ENCODE measurements at regions not wholly inside any gene's neighbourhood (a gene's known extent, or its start where the extent isn't known, plus 50 kb on each side); places are given as distances from the start of the nearest gene placed in this dataset.

DNA sequence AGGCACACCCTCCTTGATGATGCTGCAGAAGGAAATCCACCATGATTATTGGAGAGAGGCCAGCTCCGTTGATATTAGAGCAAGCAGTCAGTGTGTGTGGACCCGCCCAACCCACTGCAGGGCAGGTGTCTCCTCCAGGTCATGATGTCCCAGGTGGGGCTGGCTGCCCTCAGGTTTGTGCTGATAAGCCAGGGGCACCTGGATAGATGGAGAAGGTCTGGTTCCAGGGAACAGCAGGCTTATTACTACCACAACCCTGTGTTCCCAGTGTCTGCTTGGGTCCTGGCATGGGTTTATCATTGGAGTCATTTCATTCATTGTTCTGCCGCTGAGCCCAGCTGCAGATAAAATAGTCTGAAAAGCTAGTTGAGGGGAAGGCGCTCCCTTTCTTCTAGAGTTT, 181.1 kb upstream of the NECTIN1 start:
- DNase-seq (ENCODE audit: low spot score) (no peak), ATAC-seq (ENCODE audit: insufficient number of reproducible peaks, low FRiP score, low read depth) (no peak)
- Histone ChIP-seq H3K27ac (no peak overlapping the region), H3K4me1 (ENCODE audit: control insufficient read depth in 1 of 2, low read depth in 2 of 2) (no peaks in the 10 kb centered on the region), H3K36me3 (no peaks in the 10 kb centered on the region), H3K4me3 (no peak overlapping the region), H3K27me3 (replicated peaks; ENCODE audit: insufficient read depth) (no peaks in the 10 kb centered on the region), H3K9me3 (no peaks in the 10 kb centered on the region)
- TF ChIP-seq, protein P1, sequence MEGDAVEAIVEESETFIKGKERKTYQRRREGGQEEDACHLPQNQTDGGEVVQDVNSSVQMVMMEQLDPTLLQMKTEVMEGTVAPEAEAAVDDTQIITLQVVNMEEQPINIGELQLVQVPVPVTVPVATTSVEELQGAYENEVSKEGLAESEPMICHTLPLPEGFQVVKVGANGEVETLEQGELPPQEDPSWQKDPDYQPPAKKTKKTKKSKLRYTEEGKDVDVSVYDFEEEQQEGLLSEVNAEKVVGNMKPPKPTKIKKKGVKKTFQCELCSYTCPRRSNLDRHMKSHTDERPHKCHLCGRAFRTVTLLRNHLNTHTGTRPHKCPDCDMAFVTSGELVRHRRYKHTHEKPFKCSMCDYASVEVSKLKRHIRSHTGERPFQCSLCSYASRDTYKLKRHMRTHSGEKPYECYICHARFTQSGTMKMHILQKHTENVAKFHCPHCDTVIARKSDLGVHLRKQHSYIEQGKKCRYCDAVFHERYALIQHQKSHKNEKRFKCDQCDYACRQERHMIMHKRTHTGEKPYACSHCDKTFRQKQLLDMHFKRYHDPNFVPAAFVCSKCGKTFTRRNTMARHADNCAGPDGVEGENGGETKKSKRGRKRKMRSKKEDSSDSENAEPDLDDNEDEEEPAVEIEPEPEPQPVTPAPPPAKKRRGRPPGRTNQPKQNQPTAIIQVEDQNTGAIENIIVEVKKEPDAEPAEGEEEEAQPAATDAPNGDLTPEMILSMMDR (IDR thresholded peaks at IDR 0.05): no peak

DNA sequence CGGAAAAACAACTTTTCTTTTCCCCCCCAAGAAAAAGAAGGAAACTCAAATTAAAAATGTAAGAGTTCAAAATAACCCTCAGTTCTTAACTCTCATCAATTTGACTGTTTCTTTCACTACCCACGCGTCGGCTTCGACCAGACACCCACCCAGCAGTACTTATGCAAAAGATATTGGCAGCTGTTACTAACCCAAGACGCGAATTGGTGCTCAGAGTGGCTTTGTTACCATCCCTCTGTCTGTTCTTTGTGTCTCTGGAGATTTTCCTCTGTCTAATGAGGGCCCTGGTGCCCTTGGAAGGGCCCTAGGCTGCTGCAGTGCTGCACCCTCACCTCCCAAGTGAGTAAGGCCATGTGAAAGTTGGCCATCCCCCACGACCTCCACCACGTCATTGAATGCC, 180.5 kb upstream of the NECTIN1 start:
- TF ChIP-seq, protein P1 (IDR thresholded peaks at IDR 0.05): no peak

DNA sequence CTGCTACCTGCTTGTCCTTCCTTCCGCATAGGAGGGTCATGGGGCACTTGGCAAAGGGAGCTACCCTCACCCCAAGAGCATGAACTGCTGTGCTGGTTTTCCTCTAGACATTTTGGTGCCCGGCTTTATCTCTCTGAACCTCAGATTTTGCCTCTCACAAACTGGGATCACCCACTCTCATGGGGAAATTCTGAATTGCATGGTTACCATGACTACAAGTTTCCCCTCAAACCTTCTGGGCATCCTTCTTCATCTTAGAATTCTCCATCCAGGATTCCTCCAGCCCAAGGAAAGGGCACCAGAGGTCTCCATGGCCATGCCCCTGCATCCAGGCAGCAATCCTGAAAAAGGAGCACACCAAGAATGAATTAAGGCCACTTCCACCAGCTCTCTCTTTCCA, 180.1 kb upstream of the NECTIN1 start:
- DNase-seq (ENCODE audit: low spot score) (no peak), ATAC-seq (ENCODE audit: insufficient number of reproducible peaks, low FRiP score, low read depth) (no peak)
- Histone ChIP-seq H3K27ac (no peak overlapping the region), H3K27me3 (replicated peaks; ENCODE audit: insufficient read depth) (no peaks in the 10 kb centered on the region), H3K36me3 (no peaks in the 10 kb centered on the region), H3K4me1 (ENCODE audit: control insufficient read depth in 1 of 2, low read depth in 2 of 2) (no peaks in the 10 kb centered on the region), H3K4me3 (no peak overlapping the region), H3K9me3 (no peaks in the 10 kb centered on the region)
- TF ChIP-seq, protein P1 (IDR thresholded peaks at IDR 0.05): no peak

More for the DNA sequence above, 180.5 kb upstream of the NECTIN1 start:
- no peak overlapping the region for H3K4me3 ChIP-seq
- no peaks in the 10 kb centered on the region for H3K4me1 ChIP-seq (ENCODE audit: control insufficient read depth in 1 of 2, low read depth in 2 of 2)
- no peaks in the 10 kb centered on the region for H3K9me3 ChIP-seq
- no peak overlapping the region for H3K27ac ChIP-seq
- H3K36me3 ChIP-seq: no peaks in the 10 kb centered on the region
- ATAC-seq (ENCODE audit: insufficient number of reproducible peaks, low FRiP score, low read depth): no peak
- H3K27me3 ChIP-seq (replicated peaks; ENCODE audit: insufficient read depth): no peaks in the 10 kb centered on the region
- DNase-seq (ENCODE audit: low spot score): no peak

DNA sequence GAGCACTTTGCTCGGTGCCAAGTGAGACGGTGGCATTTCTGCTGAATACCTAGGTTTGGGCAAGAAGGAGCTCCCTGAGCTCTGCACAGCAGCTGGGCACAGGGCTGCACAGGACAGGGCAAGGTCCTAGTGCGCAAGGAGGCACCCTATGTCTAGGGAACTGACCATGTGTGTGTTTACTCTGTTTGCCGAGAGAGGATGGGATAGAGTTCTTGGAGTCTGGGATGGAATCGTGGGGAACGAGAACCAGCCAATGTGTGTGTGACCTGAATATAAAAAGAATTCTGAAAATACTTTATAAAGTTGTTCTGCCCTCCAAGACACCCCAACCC, 179.5 kb upstream of the NECTIN1 start:
- H3K9me3 ChIP-seq: no peaks in the 10 kb centered on the region
- ATAC-seq (ENCODE audit: insufficient number of reproducible peaks, low FRiP score, low read depth) (no peak), DNase-seq (ENCODE audit: low spot score) (no peak)
- H3K27ac ChIP-seq: no peak overlapping the region
- no peak overlapping the region for H3K4me3 ChIP-seq
- TF ChIP-seq, protein P1 (IDR thresholded peaks at IDR 0.05): no peak
- H3K27me3 ChIP-seq (replicated peaks; ENCODE audit: insufficient read depth): no peaks in the 10 kb centered on the region
- H3K4me1 ChIP-seq (ENCODE audit: control insufficient read depth in 1 of 2, low read depth in 2 of 2): no peaks in the 10 kb centered on the region
- no peaks in the 10 kb centered on the region for H3K36me3 ChIP-seq

DNA sequence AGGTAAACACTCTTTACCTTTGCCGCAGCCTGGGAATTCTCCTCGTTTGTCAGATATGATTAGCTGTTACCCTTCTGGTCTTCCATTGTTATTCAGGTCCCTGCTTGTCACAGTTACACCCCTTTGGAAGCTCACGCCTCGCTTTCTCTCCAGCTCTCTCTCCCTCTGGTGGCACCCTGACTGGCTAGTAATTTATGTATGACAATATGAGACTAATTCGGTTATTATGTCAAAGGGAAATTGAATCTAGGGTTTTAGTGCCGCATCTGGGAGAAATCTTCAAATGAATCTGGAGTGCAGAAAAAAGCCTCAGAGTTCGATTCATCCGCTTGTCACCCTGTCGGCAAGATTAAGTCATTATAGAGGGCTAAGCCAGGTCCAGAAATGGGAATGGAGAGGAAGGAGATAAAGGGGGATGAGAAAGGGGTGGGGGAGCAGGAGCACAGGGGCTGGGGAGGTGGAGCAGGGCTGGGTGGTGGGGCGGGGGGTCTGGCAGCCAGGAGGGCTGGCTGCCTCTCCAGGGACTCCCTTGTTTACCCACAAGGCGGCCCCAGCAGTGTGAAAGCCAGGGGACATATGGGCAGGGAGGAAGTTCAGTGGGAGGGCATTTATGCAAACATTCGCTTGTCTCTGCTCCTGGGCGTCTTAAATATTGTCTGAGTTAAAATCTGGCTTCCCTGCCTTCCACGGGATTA, 179.0 kb upstream of the NECTIN1 start:
- Histone ChIP-seq H3K36me3 (no peaks in the 10 kb centered on the region), H3K4me1 (ENCODE audit: control insufficient read depth in 1 of 2, low read depth in 2 of 2) (no peaks in the 10 kb centered on the region), H3K27ac (no peak overlapping the region), H3K4me3 (no peak overlapping the region), H3K27me3 (replicated peaks; ENCODE audit: insufficient read depth) (no peaks in the 10 kb centered on the region), H3K9me3 (no peaks in the 10 kb centered on the region)
- TF ChIP-seq, protein P1 (IDR thresholded peaks at IDR 0.05): no peak
- DNase-seq (ENCODE audit: low spot score): no peak
- no peak for ATAC-seq (ENCODE audit: insufficient number of reproducible peaks, low FRiP score, low read depth)
